MV-4-11 (cell line): ENCODE measurements at regions not wholly inside any gene's neighbourhood (a gene's known extent, or its start where the extent isn't known, plus 50 kb on each side); places are given as distances from the start of the nearest gene placed in this dataset.
A peak's percentile ranks its signal among the peaks of the same experiment; 100 is the strongest.

ENCODE experiments used
- DNase-seq: peaks from one replicate; lab custom pipeline; 2025; lab: John Stamatoyannopoulos, UW

DNA sequence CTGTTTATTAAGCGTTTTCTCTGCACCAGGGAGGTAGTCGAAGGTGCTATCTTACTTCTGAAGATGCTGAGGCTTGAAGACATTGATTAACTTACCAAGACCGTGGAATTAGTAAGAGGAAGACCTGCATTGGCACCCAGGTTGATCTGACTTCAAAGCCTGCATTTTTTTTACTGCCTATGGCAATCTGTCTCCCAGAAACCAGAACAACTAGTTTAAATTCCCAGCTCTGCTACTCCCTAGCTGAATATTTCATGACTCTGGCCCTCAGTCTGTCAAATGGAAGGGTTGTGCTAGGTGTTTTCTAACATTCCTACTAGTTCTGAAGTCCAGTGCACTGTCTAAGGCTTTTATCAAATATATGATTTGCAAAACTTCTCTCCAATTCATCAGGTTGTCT is 52.0 kb upstream of the GRAMD1B start:
- no peak for DNase-seq

DNA sequence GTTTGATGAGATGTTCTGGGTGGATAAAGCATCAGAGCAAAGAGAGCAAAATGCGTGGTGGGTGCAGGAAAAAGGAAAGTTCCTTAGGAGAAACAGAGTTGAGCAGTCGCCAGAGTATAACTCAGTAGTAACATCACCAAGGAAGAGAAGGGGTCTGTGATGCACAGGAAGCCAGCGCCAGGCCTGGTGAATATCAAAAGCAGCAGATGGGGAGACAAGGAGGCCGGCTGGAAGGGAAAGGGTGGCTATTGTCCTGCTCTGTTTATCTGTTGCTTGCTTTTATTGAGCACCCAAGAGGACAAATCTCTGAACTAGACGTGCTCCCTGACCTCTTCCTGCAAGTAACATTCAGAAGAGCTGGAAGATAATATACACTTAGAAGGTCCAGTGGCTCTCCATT is 52.7 kb upstream of the GRAMD1B start:
- DNase-seq: no peak

- DNase-seq: no peak
These were observed 54.2 kb upstream of the GRAMD1B start for GRCh38 chr11:123375832-123376231.

DNA sequence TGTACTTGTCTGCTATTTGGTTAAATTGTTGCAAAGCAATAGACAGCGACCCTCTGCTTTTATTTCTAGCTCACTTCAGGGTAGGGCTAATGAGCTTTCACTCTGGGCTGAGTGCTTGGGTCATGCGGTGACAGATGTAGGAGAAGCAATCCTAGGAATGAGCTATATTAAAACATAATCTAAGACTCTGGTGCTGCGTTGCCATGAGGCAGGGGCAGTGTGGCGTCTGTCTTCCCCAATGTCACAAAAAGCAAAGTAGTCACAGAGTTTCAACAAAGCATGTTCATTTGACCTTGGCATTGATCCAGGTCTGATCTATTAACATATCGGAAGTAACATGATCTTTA is 55.5 kb upstream of the GRAMD1B start:
- no peak for DNase-seq

DNA sequence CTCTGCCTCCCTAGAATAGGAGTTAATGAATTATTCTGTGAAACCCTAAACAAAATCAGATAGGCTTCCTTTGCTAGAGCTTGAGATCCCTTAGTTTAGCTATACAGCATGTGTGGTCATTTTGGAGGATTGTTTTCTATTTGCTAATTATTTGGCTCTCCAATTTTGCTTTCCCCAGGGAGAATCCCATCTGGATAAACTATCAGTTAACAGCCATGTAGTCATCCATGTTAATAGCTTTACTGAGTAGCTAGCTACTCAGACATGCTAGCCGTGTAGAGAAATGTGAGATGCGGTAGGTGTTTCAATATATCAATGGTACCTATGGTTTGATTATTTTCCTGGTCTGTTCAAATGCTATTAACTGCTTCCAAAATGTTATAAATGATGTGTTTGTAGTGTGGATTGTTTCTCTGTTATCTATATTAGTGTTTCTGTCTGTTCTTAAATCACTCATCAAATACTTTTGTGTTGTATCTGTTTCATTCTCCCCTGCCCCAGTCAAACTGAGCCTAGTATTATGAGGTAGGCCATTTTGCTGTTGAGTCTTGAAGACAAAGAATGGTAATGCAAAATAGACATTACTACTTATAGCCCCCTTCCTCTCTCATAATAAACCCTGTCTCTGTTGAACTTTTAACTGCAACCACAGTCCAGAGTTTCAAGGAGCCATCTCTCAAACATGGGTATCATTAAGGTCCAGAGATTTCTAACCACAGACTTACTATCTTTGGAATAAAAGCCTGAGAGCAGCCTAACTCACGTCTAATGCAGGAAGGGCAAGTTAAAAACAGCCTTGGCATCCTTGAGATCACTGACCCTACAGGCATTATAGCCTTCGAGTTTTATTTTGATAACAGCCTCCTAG is 56.1 kb upstream of the GRAMD1B start:
- no peak for DNase-seq

GRCh38 chr11:123371506-123372297 is 58.4 kb upstream of the GRAMD1B start:
- DNase-seq: no peak

- no peak for DNase-seq
These were observed 63.1 kb upstream of the GRAMD1B start for GRCh38 chr11:123366924-123367323.

DNA sequence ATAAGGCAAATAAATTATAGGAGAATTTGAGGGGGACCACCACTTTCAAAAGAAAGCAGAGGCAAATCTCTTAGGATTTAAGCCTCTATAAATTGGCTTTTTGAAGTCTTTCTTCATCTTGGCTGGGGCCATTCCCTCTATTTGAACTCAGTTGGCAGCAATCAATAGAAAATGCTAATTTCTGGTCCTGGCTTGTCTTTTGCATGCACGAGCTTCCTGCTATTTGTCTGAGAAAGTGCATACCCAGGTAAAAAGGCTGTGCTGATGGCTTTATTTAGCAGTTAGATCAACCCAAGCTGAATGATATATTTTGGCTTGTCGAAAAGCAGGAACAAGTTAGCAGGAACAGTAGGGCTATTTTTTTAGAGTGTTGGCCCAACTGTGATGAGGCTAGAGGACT is 64.1 kb upstream of the GRAMD1B start:
- no peak for DNase-seq

GRCh38 chr11:123364080-123364479 is 66.0 kb upstream of the GRAMD1B start:
- no peak for DNase-seq

DNA sequence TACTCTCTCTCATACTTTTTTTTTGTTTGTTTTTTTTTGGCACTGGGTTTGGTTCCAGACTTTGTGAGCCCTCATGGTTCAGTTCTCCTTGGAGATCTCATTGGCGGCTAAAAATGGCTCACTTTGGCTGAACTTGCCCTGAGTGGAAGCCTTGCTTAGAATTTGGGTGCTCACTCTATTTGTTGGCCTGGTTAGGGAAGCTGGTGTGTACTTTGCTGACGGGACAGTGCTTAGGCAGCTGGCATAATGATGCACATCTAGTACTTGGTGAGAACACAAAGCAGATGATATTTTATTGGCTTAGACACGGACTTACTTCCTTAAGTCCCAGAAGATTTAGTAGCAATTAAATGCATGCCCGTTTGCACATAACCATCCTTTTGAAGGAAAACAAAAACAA is 66.5 kb upstream of the GRAMD1B start:
- no peak for DNase-seq

GRCh38 chr11:123362941-123363340 is 67.1 kb upstream of the GRAMD1B start:
- peak; percentile 34 for DNase-seq

- DNase-seq: peak; percentile 20
These were observed 67.9 kb upstream of the GRAMD1B start for GRCh38 chr11:123362186-123362585.

DNA sequence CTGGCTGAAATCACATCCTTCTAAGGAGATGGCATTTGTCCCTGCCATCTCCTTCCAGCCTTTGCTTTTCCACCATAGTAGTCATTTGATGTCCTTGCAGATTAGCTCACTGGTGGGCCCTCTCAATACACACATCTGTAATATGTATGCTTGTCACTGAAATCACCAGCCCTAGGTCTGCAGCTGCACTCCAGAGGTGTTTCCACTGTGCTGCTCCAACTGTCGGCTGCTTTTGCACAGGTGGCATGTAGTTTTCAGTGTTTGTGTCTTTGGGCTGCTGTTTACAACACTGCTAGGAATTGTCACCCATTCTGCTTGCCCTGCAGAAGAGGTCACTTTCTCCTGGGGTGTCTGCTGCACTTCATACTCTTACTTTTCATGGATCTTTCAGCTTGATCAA is 69.0 kb upstream of the GRAMD1B start:
- no peak for DNase-seq

DNA sequence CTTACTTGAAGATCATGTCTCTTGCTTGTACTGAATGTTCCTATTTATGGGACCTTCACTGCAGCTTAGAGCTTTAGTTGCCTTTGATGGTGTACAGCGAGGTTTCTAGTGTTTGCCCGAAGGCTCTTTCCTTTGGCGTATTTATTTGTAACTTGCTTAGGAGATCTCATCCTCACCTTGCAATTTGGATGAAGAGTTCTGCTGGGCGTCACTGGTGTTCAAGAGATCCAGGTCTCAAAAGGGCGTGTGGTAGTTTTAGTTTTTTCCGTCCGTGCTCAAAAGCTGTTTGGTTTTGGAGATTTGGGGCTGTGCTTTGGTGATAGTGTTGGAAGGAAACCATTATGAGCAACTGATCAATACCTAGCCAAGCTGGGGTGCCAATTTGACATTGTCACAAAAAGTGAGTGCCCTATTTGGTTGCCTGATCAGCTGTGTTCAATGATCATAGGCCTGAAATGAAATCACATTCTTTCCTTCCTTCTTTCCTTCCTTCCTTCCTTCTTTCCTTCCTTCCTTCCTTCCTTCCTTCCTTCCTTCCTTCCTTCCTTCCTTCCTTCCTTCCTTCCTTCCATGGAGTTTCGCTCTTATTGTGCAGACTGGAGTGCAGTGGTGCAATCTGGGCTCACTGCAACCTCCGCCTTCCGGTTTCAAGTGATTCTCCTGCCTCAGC is 69.7 kb upstream of the GRAMD1B start:
- DNase-seq: no peak

DNA sequence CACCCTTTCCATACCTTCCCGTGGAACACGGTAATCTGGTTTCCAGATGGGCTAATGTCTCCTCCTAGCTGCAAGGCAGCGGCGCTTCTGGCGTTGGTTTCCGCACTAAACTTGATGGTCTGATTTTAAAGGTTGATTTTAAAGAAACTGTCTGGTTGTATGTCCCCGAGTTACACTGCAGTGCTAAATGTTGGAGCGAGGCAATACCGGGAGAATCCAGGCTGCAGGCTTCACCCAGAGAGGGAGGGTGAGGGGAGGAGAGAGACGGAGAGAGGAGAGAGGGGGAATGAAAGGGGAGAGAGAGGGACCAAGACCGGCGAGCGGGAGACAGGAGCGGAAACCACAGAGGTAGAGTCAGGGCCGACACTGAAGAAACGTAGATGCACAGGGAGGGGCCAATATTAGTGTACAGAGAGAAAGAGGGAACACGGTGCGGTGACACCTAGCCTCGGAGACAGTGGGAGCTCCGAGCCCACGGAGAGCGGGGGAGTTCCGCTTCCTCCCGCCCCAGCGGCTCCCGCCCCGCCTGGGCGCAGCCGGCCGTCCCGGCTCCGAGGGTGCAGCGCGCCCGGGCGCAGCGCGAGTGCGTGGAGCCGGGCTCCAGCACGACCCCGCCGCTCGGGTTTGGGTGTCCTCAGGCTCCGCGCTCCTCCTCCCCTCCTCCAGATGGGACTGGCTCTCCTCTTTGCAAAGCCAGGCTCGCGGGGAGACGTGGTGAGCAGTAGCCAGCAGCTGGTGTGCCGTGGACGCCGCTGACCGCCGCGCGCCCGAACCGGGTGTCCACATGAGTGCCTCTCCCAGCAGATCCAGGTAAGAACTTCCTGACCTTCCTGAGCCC is 71.9 kb upstream of the GRAMD1B start:
- no peak for DNase-seq

DNA sequence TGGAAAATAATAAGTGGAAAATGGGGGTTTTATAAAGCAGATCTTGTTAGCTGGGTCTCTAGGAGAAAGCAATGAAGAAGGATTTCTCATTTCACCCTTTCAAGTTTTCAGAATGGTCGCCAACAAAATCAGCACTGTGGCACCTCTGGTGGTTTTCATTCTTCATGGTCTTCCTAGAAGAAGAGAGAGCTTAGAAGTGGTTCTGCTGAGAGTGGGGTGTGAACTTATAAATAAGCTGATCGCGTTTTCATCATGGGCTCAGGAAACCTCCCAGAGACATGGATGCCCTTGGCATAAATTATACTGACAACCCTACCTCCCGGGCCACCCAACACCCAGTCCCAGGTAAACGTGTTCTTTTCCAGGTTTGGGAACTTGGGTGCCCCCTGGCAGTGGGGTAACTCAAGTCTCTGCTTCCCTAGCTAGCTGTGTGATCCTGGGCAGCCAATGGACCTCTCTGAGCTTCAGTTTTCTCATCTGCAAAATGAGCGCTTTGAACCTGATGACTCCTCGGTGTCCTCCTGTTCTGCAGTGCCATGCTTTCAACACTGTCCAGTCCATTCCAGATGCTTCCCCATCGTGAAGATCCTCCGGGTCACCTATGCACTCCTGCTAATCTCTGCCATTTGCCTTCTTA is 72.6 kb upstream of the GRAMD1B start:
- no peak for DNase-seq

GRCh38 chr11:123356539-123356938 is 73.5 kb upstream of the GRAMD1B start:
- no peak for DNase-seq

GRCh38 chr11:123354371-123354975 is 75.6 kb upstream of the GRAMD1B start:
- no peak for DNase-seq

- no peak for DNase-seq
These were observed 78.7 kb upstream of the GRAMD1B start for GRCh38 chr11:123351375-123351774.

- no peak for DNase-seq
These were observed 80.7 kb upstream of the GRAMD1B start for GRCh38 chr11:123349382-123349781.

GRCh38 chr11:123344790-123345357 is 85.2 kb upstream of the GRAMD1B start:
- DNase-seq: no peak
